ENCODE measurements at regions not wholly inside any gene's neighbourhood (a gene's known extent, or its start where the extent isn't known, plus 50 kb on each side); places are given as distances from the start of the nearest gene placed in this dataset.
"Not testable (repeated sequence)": the region's sequence is repeated elsewhere in the genome, so short reads cannot be mapped to it uniquely, and the experiment has no call there.

DNA sequence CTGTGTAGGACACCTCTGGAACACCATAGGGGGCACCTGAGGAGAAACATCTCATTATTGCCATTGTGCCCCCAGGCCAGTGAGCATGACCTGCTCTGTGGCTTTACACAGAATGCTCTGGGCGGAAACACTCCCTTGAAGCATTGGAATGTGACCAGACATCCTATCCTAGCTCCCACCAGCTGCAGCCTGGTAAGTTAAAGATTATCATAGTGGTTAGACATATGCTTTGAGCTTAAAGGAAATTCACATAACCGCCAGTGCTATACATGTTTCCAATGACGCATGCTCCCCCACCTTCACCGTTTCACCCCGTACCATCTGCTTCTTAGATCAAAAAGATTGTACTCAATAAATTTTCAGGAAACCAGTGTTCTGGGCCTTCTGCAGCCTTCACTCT lies 217.7 kb upstream of the CENPE start:
- intact Hi-C loops (cut with micrococcal nuclease; ENCODE audit: unreplicated experiment) (no loop called here), in situ Hi-C loops (cut with MboI) (no loop called here)
- RAD21 ChIA-PET (ENCODE audit: unreplicated experiment): no interaction called here
- H3K27ac ChIP-seq (ENCODE audit: control insufficient read depth, insufficient read depth): no peak overlapping the region
- SMC1A ChIA-PET (ENCODE audit: uncharacterized antibody, unreplicated experiment): no interaction called here
- H3K9me3 ChIP-seq (replicated peaks; ENCODE audit: control insufficient read depth, insufficient read depth, low read length): no peaks in the 10 kb centered on the region
- no peaks in the 10 kb centered on the region for H3K27me3 ChIP-seq (replicated peaks in 1 of 2; ENCODE audit: control insufficient read depth in 2 of 2, insufficient read depth in 2 of 2, low read length in 1 of 2)
- DNase-seq (ENCODE audit: low read depth, low spot score) (no peak), FAIRE-seq (no peak), ATAC-seq (no peak)
- no TSS peak for BruUV-seq (replicated peaks)
- no peaks in the 10 kb centered on the region for H3K4me1 ChIP-seq (ENCODE audit: control insufficient read depth, insufficient read depth, low read length)
- H3K79me2 ChIP-seq (ENCODE audit: control insufficient read depth, insufficient read depth, low read length): no peaks in the 10 kb centered on the region
- CTCF ChIA-PET: no interaction called here
- H3K4me2 ChIP-seq (ENCODE audit: control insufficient read depth, insufficient read depth): no peak overlapping the region
- no peak for TF ChIP-seq RB1 (IDR thresholded peaks at IDR 0.05; ENCODE audit: borderline replicate concordance)
- TF ChIP-seq NFYA (IDR thresholded peaks at IDR 0.05; ENCODE audit: borderline replicate concordance, low read depth, low read length): no peak
- no peak for TF ChIP-seq HCFC1 (IDR thresholded peaks at IDR 0.05; ENCODE audit: low read length)
- TF ChIP-seq IKZF2 (IDR thresholded peaks at IDR 0.05): no peak
- TF ChIP-seq SREBF1 (IDR thresholded peaks at IDR 0.05; ENCODE audit: low read length): no peak
- no peak for TF ChIP-seq JUND (IDR thresholded peaks at IDR 0.05; ENCODE audit: low read depth, low read length)
- no peak for TF ChIP-seq RCOR1 (conservative IDR thresholded peaks at IDR 0.05; ENCODE audit: low read depth, low read length)
- no peak for TF ChIP-seq TCF7 (IDR thresholded peaks at IDR 0.05; ENCODE audit: borderline replicate concordance)
- TF ChIP-seq, protein P1, sequence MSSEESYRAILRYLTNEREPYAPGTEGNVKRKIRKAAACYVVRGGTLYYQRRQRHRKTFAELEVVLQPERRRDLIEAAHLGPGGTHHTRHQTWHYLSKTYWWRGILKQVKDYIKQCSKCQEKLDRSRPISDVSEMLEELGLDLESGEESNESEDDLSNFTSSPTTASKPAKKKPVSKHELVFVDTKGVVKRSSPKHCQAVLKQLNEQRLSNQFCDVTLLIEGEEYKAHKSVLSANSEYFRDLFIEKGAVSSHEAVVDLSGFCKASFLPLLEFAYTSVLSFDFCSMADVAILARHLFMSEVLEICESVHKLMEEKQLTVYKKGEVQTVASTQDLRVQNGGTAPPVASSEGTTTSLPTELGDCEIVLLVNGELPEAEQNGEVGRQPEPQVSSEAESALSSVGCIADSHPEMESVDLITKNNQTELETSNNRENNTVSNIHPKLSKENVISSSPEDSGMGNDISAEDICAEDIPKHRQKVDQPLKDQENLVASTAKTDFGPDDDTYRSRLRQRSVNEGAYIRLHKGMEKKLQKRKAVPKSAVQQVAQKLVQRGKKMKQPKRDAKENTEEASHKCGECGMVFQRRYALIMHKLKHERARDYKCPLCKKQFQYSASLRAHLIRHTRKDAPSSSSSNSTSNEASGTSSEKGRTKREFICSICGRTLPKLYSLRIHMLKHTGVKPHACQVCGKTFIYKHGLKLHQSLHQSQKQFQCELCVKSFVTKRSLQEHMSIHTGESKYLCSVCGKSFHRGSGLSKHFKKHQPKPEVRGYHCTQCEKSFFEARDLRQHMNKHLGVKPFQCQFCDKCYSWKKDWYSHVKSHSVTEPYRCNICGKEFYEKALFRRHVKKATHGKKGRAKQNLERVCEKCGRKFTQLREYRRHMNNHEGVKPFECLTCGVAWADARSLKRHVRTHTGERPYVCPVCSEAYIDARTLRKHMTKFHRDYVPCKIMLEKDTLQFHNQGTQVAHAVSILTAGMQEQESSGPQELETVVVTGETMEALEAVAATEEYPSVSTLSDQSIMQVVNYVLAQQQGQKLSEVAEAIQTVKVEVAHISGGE (CRISPR knock-in tag; IDR thresholded peaks at IDR 0.05): no peak
- TF ChIP-seq CBFB (IDR thresholded peaks at IDR 0.05; ENCODE audit: low read depth): no peak
- no peak for TF ChIP-seq CEBPB (IDR thresholded peaks at IDR 0.05; ENCODE audit: borderline replicate concordance in 1 of 2, low read depth in 2 of 2, low read length in 2 of 2)
- TF ChIP-seq, protein P2, sequence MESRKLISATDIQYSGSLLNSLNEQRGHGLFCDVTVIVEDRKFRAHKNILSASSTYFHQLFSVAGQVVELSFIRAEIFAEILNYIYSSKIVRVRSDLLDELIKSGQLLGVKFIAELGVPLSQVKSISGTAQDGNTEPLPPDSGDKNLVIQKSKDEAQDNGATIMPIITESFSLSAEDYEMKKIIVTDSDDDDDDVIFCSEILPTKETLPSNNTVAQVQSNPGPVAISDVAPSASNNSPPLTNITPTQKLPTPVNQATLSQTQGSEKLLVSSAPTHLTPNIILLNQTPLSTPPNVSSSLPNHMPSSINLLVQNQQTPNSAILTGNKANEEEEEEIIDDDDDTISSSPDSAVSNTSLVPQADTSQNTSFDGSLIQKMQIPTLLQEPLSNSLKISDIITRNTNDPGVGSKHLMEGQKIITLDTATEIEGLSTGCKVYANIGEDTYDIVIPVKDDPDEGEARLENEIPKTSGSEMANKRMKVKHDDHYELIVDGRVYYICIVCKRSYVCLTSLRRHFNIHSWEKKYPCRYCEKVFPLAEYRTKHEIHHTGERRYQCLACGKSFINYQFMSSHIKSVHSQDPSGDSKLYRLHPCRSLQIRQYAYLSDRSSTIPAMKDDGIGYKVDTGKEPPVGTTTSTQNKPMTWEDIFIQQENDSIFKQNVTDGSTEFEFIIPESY (IDR thresholded peaks at IDR 0.05): no peak
- no peak for TF ChIP-seq TBL1XR1 (IDR thresholded peaks at IDR 0.05; ENCODE audit: low read depth, low read length)
- H4K20me1 ChIP-seq (ENCODE audit: control insufficient read depth, insufficient read depth): no peaks in the 10 kb centered on the region
- H2AFZ ChIP-seq (ENCODE audit: control insufficient read depth, low read depth, low read length): no peak overlapping the region
- H3K9ac ChIP-seq (ENCODE audit: control insufficient read depth, insufficient read depth, low read length): no peak overlapping the region
- H3K36me3 ChIP-seq (ENCODE audit: control insufficient read depth in 2 of 2, insufficient read depth in 2 of 2, low read length in 1 of 2): no peaks in the 10 kb centered on the region
- POLR2A ChIA-PET: no interaction called here
- H3K4me3 ChIP-seq: no peak overlapping the region
- 61% methylated on average over 5 of the region's 5 CpGs for WGBS (ENCODE audit: insufficient coverage, insufficient replicate concordance, low lambda C conversion rate, missing lambda C conversion rate)

DNA sequence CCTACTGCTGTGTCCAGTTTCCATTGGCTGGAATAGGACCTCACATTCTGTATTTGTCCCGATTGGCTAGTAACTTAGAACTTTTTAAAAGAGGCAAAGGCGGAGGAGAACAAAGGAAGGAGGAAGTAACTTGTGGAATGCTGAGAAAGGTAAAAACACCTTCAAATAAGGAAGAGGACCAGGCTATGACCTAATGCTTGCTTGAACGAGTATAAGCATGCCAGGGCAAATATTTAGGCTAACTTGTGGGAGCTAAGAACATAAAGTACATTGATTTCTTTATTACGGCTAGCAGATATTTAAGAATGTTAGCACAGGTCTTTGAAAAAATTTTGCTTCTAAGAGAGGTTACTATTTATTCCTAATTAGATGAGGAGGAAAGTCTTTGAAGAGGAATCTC lies 214.5 kb upstream of the CENPE start:
- SMC1A ChIA-PET (ENCODE audit: uncharacterized antibody, unreplicated experiment); H2AFZ ChIP-seq (ENCODE audit: control insufficient read depth, low read depth, low read length); H3K9ac ChIP-seq (ENCODE audit: control insufficient read depth, insufficient read depth, low read length); H3K4me2 ChIP-seq (ENCODE audit: control insufficient read depth, insufficient read depth); intact Hi-C loops (cut with micrococcal nuclease; ENCODE audit: unreplicated experiment); DNase-seq (ENCODE audit: low read depth, low spot score); H3K79me2 ChIP-seq (ENCODE audit: control insufficient read depth, insufficient read depth, low read length); H3K27me3 ChIP-seq (replicated peaks in 1 of 2; ENCODE audit: control insufficient read depth in 2 of 2, insufficient read depth in 2 of 2, low read length in 1 of 2); ATAC-seq; H3K4me1 ChIP-seq (ENCODE audit: control insufficient read depth, insufficient read depth, low read length); BruUV-seq (replicated peaks); H4K20me1 ChIP-seq (ENCODE audit: control insufficient read depth, insufficient read depth); POLR2A ChIA-PET; FAIRE-seq; CTCF ChIA-PET; RAD21 ChIA-PET (ENCODE audit: unreplicated experiment); in situ Hi-C loops (cut with MboI); H3K27ac ChIP-seq (ENCODE audit: control insufficient read depth, insufficient read depth); H3K9me3 ChIP-seq (replicated peaks; ENCODE audit: control insufficient read depth, insufficient read depth, low read length); H3K4me3 ChIP-seq; H3K36me3 ChIP-seq (ENCODE audit: control insufficient read depth in 2 of 2, insufficient read depth in 2 of 2, low read length in 1 of 2): not testable (repeated sequence)
- WGBS (ENCODE audit: insufficient coverage, insufficient replicate concordance, low lambda C conversion rate, missing lambda C conversion rate): 38% methylated on average over 4 of the region's 4 CpGs

Measured in GM12878 (cell line).